Osteocyte (in vitro differentiated cells): ENCODE measurements at regions not wholly inside any gene's neighbourhood (a gene's known extent, or its start where the extent isn't known, plus 50 kb on each side); places are given as distances from the start of the nearest gene placed in this dataset.

Source experiments
- DNase-seq: peaks from one replicate; pipeline ENCODE4 v3.0.0; 2021; ENCODE audit warnings: mixed read lengths; ENCODE audit not compliant: unreplicated experiment; ENCODE audit errors: extremely low spot score
- H3K27ac Mint-ChIP-seq: one replicate; pipeline ENCODE4 v1.8.0; 2021; ENCODE audit warnings: mild to moderate bottlenecking, mixed read lengths; ENCODE audit not compliant: unreplicated experiment
- H3K27me3 Mint-ChIP-seq: one replicate; pipeline ENCODE4 v1.8.0; 2021; ENCODE audit warnings: mixed read lengths; ENCODE audit not compliant: unreplicated experiment
- H3K36me3 Mint-ChIP-seq: one replicate; pipeline ENCODE4 v1.8.0; 2021; ENCODE audit warnings: mixed read lengths; ENCODE audit not compliant: unreplicated experiment
- H3K4me1 Mint-ChIP-seq: one replicate; pipeline ENCODE4 v1.8.0; 2021; ENCODE audit warnings: mixed read lengths; ENCODE audit not compliant: unreplicated experiment
- H3K4me3 Mint-ChIP-seq: one replicate; pipeline ENCODE4 v1.8.0; 2021; ENCODE audit warnings: mild to moderate bottlenecking, moderate library complexity, mixed read lengths; ENCODE audit not compliant: unreplicated experiment
- H3K9me3 Mint-ChIP-seq: one replicate; pipeline ENCODE4 v1.8.0; 2021; ENCODE audit warnings: mixed read lengths; ENCODE audit not compliant: unreplicated experiment
- CTCF ChIP-seq: fragments of 200-600 bp; sonication (generic); IDR thresholded peaks from 2 replicates; pipeline ENCODE4 v1.5.0; 2021; ENCODE audit warnings: antibody characterized with exemption, mild to moderate bottlenecking, moderate library complexity

DNA sequence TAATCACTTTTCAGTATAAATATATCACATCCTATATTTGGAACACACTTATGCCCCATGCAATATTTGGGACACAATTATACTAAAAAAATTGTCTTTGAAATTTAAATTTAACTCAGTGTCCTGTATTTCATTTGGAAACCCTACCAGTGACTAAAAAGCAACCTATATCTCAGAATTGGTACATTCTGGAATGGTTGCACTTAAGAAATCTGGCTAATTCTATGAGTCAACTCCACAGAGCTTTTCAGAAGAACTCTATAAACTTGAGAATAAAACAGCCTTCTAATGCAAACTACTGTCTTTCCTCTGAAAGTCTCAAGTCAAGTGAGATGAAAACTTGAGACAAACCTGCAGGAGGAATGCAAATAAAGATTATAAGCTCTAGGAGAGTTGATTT is 320.2 kb downstream of the MAFB start:
- no peak overlapping the region for H3K27ac Mint-ChIP-seq
- H3K4me1 Mint-ChIP-seq = no peaks in the 10 kb centered on the region
- no peaks in the 10 kb centered on the region for H3K36me3 Mint-ChIP-seq
- H3K4me3 Mint-ChIP-seq = no peak overlapping the region
- DNase-seq = no peak
- H3K27me3 Mint-ChIP-seq = peaks cover 56% of the 10 kb centered on the region
- no peaks in the 10 kb centered on the region for H3K9me3 Mint-ChIP-seq
- no peak for TF ChIP-seq CTCF

GRCh38 chr20:40361916-40362315 is 327.1 kb downstream of the MAFB start:
- no peak overlapping the region for H3K4me3 Mint-ChIP-seq
- H3K27ac Mint-ChIP-seq = no peak overlapping the region
- H3K9me3 Mint-ChIP-seq = no peaks in the 10 kb centered on the region
- peaks cover 71% of the 10 kb centered on the region for H3K27me3 Mint-ChIP-seq
- no peak for TF ChIP-seq CTCF
- no peak for DNase-seq
- H3K36me3 Mint-ChIP-seq = no peaks in the 10 kb centered on the region
- no peaks in the 10 kb centered on the region for H3K4me1 Mint-ChIP-seq

GRCh38 chr20:40359131-40359912 is 329.7 kb downstream of the MAFB start:
- Mint-ChIP-seq H3K9me3 (no peaks in the 10 kb centered on the region), H3K27ac (no peak overlapping the region), H3K4me3 (no peak overlapping the region), H3K4me1 (no peaks in the 10 kb centered on the region), H3K27me3 (peaks cover 76% of the 10 kb centered on the region), H3K36me3 (no peaks in the 10 kb centered on the region)
- no peak for TF ChIP-seq CTCF
- DNase-seq = no peak

DNA sequence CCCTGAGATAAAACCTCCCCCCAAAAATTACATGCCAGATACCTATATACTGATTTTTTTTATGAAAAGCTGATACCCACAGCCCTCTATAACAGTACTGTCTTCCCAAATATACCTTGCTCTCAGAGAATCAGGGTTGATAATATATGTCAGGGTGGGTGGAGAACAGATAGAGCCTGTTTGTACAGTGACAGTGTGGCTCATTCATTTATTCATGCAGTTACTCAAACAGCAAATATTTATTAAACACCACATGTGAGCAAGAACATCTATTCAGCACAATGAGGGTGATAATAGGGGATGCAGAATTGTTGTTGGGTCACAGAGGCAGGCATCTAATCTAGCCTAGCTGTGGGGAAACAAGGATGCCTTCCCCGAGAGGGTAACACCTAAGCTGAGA is 334.2 kb downstream of the MAFB start:
- Mint-ChIP-seq H3K9me3 (no peaks in the 10 kb centered on the region), H3K4me3 (no peak overlapping the region), H3K4me1 (no peaks in the 10 kb centered on the region), H3K27ac (no peak overlapping the region), H3K27me3 (peaks cover 83% of the 10 kb centered on the region), H3K36me3 (no peaks in the 10 kb centered on the region)
- TF ChIP-seq CTCF = no peak
- DNase-seq = no peak

GRCh38 chr20:40343390-40343789 is 345.6 kb downstream of the MAFB start:
- no peak overlapping the region for H3K4me3 Mint-ChIP-seq
- peaks cover 14% of the 10 kb centered on the region for H3K9me3 Mint-ChIP-seq
- no peaks in the 10 kb centered on the region for H3K36me3 Mint-ChIP-seq
- H3K27me3 Mint-ChIP-seq = peaks cover 32% of the 10 kb centered on the region
- TF ChIP-seq CTCF = no peak
- no peak overlapping the region for H3K27ac Mint-ChIP-seq
- H3K4me1 Mint-ChIP-seq = no peaks in the 10 kb centered on the region
- DNase-seq = no peak
